Gastrocnemius medialis (tissue), 4 donors: ENCODE measurements at regions not wholly inside any gene's neighbourhood (a gene's known extent, or its start where the extent isn't known, plus 50 kb on each side); places are given as distances from the start of the nearest gene placed in this dataset.

Experiments used
- POLR2A ChIP-seq, 2 donors: fragments of 450-650 bp; IDR thresholded peaks; one replicate each; pipeline ENCODE4 v1.6.1; 2017; ENCODE audit warnings: antibody characterized with exemption in 2 of 2, mild to moderate bottlenecking in 2 of 2, moderate library complexity in 2 of 2
- TF ChIP-seq, protein P1 (sequence below), 5 experiments: fragments of 450-650 bp in 3 of 5; fragments of 200-600 bp in 2 of 5; sonication (generic) in 2 of 5; IDR thresholded peaks in 4 of 5; conservative IDR thresholded peaks in 1 of 5; 1 replicate in 4 of 5; 2 replicates in 1 of 5; pipeline ENCODE4 v1.5.1; 2016 to 2019; ENCODE audit warnings: antibody characterized with exemption in 5 of 5, mild to moderate bottlenecking in 3 of 5, moderate library complexity in 3 of 5

DNA sequence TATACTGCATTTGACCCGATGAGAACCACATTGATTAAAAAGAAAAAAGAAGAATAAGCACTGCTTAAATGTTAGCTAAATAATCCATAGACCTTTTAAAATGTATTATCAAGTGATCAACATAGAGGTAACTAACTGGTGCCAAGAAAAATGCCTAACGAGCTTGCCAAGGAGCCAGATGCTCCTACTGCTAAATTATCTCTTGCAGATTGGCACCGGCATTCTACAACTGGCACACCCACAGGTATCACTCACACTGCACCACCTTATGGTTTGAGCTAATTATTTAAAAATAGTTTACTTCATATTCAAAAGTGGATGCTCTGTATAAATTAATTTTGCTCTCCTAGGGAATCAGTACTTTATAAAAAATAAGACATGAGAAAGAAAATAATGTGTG, 341.6 kb upstream of the CDH7 start:
- TF ChIP-seq, protein P1, sequence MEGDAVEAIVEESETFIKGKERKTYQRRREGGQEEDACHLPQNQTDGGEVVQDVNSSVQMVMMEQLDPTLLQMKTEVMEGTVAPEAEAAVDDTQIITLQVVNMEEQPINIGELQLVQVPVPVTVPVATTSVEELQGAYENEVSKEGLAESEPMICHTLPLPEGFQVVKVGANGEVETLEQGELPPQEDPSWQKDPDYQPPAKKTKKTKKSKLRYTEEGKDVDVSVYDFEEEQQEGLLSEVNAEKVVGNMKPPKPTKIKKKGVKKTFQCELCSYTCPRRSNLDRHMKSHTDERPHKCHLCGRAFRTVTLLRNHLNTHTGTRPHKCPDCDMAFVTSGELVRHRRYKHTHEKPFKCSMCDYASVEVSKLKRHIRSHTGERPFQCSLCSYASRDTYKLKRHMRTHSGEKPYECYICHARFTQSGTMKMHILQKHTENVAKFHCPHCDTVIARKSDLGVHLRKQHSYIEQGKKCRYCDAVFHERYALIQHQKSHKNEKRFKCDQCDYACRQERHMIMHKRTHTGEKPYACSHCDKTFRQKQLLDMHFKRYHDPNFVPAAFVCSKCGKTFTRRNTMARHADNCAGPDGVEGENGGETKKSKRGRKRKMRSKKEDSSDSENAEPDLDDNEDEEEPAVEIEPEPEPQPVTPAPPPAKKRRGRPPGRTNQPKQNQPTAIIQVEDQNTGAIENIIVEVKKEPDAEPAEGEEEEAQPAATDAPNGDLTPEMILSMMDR (IDR thresholded peaks at IDR 0.05 in 4 of 5, conservative IDR thresholded peaks at IDR 0.05 in 1 of 5) = no peak
- no peak for TF ChIP-seq POLR2A (IDR thresholded peaks at IDR 0.05)
